Right lobe of liver (tissue), 6 donors: ENCODE measurements at regions not wholly inside any gene's neighbourhood (a gene's known extent, or its start where the extent isn't known, plus 50 kb on each side); places are given as distances from the start of the nearest gene placed in this dataset.
A peak's percentile ranks its signal among the peaks of the same experiment; 100 is the strongest.

Source experiments
- ATAC-seq, 4 donors: fragments of 200-7000 bp; cut with Tn5 transposase; one replicate each; pipeline ENCODE4 v1.9.1; 2020; ENCODE audit warnings: mild to moderate bottlenecking in 4 of 4, moderate library complexity in 4 of 4
- DNase-seq, 3 donors: peaks; one replicate each; pipeline ENCODE4 v3.0.0-alpha.2; 2020
- H3K27ac ChIP-seq, 3 donors: fragments of 200-600 bp; one replicate each; pipeline ENCODE4 v1.8.0; 2022
- H3K27me3 ChIP-seq, 2 donors: fragments of 200-600 bp; one replicate each; pipeline ENCODE4 v1.8.0; 2022
- H3K36me3 ChIP-seq, 4 donors: fragments of 200-600 bp; sonication (generic) in 1 of 4; one replicate each; pipeline versions ENCODE4 v1.5.1 to v1.8.0; 2017 to 2022; ENCODE audit warnings: control low read depth in 1 of 4
- H3K4me1 ChIP-seq, 4 donors: fragments of 200-600 bp; sonication (generic) in 1 of 4; one replicate each; pipeline versions ENCODE4 v1.5.1 to v1.8.0; 2017 to 2022; ENCODE audit warnings: control low read depth in 1 of 4
- H3K4me3 ChIP-seq, 3 donors: fragments of 200-600 bp; one replicate each; pipeline ENCODE4 v1.8.0; 2022
- H3K9me3 ChIP-seq, 4 donors: fragments of 200-600 bp; sonication (generic) in 1 of 4; one replicate each; pipeline versions ENCODE4 v1.5.1 to v1.8.0; 2017 to 2022; ENCODE audit warnings: control low read depth in 1 of 4
- POLR2A ChIP-seq: fragments of 450-650 bp; IDR thresholded peaks from one replicate; pipeline ENCODE4 v1.6.1; 2017; ENCODE audit warnings: antibody characterized with exemption, mild to moderate bottlenecking
- WGBS: methylation state at CpG from one replicate; pipeline ENCODE4 v1.1.6; 2018; ENCODE audit warnings: low coverage, low lambda C conversion rate; ENCODE audit not compliant: insufficient coverage; ENCODE audit errors: missing lambda C conversion rate; 5-methylcytosine and 5-hydroxymethylcytosine counted together
- intact Hi-C, 2 donors: fragments of 100-400 bp; cut with DNase I; formaldehyde crosslinking; loops; one replicate each; pipeline versions ENCODE4 v1.11.2 to v1.14.1; 2022
- TF ChIP-seq, protein P1 (sequence below), 4 donors: fragments of 200-600 bp in 3 of 4; fragments of 450-650 bp in 1 of 4; IDR thresholded peaks; one replicate each; pipeline versions ENCODE4 v1.5.1 to v1.8.0; 2016 to 2022; ENCODE audit warnings: antibody characterized with exemption in 4 of 4, mild to moderate bottlenecking in 2 of 4
- donor health status: DM: no; HTN: yes; CAD: no.
- donor health status: DM: no; HTN: no; CAD: no.
- donor health status: DM: no; HTN: no; CAD: no.
- donor health status: DM: no; HTN: yes; CAD: no.
- donor health status: DM: no; HTN: yes; CAD: no.

DNA sequence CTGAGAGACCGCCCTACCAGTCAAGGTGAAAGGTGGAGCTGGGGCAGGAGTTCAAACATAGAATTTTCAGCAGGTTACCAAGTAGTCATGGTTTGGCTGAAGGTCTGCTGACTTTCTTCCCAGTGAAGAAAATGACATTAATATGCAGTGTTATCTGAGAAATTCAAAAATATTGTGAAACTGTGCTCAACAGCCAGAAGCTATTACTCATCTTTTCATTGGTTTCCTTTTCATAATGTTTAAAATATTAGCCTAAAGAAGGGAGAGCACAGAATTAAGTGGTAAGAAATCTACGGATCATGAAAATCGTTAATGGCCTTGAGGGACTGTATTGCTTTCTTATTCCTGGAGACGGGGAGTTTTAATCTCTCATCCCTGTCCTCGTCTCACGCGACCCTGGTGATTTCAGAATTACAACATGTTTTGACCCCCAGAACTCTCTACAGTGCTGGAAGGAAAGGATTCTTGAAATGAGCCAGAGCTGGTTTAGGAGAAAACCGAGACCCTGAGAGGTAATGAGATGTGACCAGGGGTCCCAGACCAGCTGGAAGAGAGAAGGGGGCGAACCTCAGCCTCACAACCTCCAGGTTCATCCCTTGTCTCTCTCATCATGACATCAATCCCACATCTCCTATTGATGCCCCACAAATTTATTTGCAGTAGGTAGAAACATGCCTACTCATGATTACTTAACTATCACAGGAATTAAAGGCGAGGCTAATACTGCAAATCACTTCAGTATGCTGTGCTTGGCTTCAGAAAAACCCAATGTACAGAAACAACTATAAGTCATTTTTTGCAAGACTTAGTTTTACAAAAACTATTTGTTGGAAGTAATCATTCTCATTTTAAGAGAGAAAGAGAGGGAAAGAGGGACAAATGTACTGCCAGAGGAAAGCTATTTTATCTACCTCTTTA, 209.5 kb downstream of the FNDC1 start:
- DNase-seq, result no peak
- intact Hi-C loops, result no loop called here
- TF ChIP-seq, protein P1, sequence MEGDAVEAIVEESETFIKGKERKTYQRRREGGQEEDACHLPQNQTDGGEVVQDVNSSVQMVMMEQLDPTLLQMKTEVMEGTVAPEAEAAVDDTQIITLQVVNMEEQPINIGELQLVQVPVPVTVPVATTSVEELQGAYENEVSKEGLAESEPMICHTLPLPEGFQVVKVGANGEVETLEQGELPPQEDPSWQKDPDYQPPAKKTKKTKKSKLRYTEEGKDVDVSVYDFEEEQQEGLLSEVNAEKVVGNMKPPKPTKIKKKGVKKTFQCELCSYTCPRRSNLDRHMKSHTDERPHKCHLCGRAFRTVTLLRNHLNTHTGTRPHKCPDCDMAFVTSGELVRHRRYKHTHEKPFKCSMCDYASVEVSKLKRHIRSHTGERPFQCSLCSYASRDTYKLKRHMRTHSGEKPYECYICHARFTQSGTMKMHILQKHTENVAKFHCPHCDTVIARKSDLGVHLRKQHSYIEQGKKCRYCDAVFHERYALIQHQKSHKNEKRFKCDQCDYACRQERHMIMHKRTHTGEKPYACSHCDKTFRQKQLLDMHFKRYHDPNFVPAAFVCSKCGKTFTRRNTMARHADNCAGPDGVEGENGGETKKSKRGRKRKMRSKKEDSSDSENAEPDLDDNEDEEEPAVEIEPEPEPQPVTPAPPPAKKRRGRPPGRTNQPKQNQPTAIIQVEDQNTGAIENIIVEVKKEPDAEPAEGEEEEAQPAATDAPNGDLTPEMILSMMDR (IDR thresholded peaks at IDR 0.05), result no peak
- TF ChIP-seq POLR2A, result no peak
- Histone ChIP-seq H3K4me3 (no peak overlapping the region), H3K27me3 (no peaks in the 10 kb centered on the region), H3K4me1 (no peaks in the 10 kb centered on the region), H3K27ac (no peak overlapping the region), H3K36me3 (no peaks in the 10 kb centered on the region), H3K9me3 (no peaks in the 10 kb centered on the region)
- ATAC-seq, result no peak
- WGBS, result 54% methylated on average over 9 of the region's 10 CpGs

DNA sequence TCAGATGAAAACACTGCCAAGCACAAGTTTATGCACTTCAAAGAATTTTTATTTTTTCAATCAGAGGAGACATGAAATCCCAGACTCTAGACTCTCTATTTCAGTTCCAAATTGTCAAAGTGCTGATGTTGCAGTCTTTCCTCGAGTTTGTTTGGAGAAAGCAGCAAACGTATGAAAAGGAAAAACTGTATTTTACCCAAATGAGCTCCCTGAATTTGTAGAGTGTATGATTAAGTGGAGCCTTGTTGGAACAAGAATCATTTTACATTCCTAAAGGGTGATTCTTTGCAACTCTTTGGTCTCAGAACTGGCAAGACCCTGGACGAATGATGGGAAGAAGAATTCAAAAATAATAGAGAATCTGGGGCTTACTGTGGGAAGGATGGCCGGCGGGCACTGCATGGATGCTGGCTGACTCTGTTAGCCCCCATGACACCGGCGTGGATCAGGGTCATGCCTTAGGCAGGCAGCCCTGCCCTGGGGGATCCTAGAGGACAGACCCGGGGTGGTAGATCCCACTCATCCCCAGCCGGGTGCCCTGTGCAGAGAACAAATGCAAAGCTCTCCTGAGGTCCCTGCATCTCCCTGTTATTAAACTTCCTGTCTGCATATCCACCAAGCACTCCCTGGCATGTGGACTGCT, 207.4 kb downstream of the FNDC1 start:
- 37% methylated on average over 9 of the region's 9 CpGs for WGBS
- no peaks in the 10 kb centered on the region for H3K4me1 ChIP-seq
- TF ChIP-seq, protein P1 (IDR thresholded peaks at IDR 0.05), result no peak
- TF ChIP-seq POLR2A, result no peak
- intact Hi-C loops, result no loop called here
- H3K27ac ChIP-seq, result no peak overlapping the region
- H3K9me3 ChIP-seq, result no peaks in the 10 kb centered on the region
- DNase-seq (no peak), ATAC-seq (no peak)
- no peaks in the 10 kb centered on the region for H3K36me3 ChIP-seq
- no peaks in the 10 kb centered on the region for H3K27me3 ChIP-seq
- H3K4me3 ChIP-seq, result no peak overlapping the region

DNA sequence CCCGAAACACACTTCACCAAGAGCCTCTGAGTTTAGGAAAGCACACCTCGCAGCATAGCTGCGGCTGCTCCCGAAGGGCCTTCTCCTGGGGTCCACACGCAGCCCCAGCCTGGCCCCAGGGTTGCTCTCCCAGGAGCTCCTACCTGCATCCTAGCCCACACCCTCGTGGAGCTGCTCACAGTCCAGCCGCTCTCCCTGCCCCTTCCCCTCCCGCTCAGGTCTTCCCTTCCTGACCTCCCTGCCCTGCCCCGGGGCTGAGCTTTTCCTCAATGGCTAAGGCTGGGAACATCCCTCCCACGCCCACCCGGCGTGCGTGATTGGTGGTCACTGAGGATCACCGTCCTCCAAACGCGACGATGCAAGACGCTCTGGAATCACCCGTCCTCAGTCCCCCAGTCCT, 205.8 kb downstream of the FNDC1 start:
- WGBS, result 64% methylated on average over 3 of the region's 19 CpGs
- Histone ChIP-seq H3K4me3 (no peak overlapping the region), H3K36me3 (no peaks in the 10 kb centered on the region), H3K27me3 (no peaks in the 10 kb centered on the region), H3K27ac (no peak overlapping the region), H3K9me3 (no peaks in the 10 kb centered on the region), H3K4me1 (no peaks in the 10 kb centered on the region)
- intact Hi-C loops, result no loop called here
- TF ChIP-seq POLR2A, result no peak
- TF ChIP-seq, protein P1 (IDR thresholded peaks at IDR 0.05), result no peak
- DNase-seq, result no peak
- ATAC-seq, result no peak

DNA sequence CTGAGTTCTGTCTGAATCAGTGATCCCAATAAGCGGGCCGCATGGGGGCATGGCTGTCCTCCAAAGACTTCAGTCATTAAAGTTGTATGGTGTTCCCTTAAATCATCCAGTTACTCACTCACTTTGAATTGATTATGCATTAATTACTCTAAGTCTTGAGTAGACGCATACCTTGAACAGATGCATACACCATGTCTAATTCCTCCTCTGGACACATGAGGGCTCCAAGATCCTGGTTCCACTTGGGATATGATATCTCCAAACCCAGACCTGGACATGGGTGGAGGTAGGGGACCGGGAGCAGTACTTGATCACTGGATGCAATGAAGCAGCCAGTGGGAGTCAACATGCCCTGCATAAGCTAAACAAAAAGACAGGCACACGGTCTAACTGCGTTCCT, 204.5 kb downstream of the FNDC1 start:
- Histone ChIP-seq H3K27me3 (no peaks in the 10 kb centered on the region), H3K27ac (no peak overlapping the region), H3K36me3 (no peaks in the 10 kb centered on the region), H3K4me1 (no peaks in the 10 kb centered on the region), H3K4me3 (no peak overlapping the region), H3K9me3 (no peaks in the 10 kb centered on the region)
- 80% methylated on average over 6 of the region's 6 CpGs for whole genome bisulfite sequencing
- ATAC-seq (peak in 2 of 4 donors; percentile 30), DNase-seq (no peak)
- TF ChIP-seq, protein P1 (IDR thresholded peaks at IDR 0.05), result peak in 1 of 4 donors; percentile 15
- no peak for TF ChIP-seq POLR2A
- intact Hi-C loops, result no loop called here
